GM18517 (cell line): ENCODE measurements at regions not wholly inside any gene's neighbourhood (a gene's known extent, or its start where the extent isn't known, plus 50 kb on each side); places are given as distances from the start of the nearest gene placed in this dataset.

Experiments used
- ATAC-seq: cut with Tn5 transposase; IDR thresholded peaks from one replicate; pipeline ENCODE4 v1.9.1; 2021; ENCODE audit warnings: mild to moderate bottlenecking, moderate library complexity; ENCODE audit not compliant: unreplicated experiment

DNA sequence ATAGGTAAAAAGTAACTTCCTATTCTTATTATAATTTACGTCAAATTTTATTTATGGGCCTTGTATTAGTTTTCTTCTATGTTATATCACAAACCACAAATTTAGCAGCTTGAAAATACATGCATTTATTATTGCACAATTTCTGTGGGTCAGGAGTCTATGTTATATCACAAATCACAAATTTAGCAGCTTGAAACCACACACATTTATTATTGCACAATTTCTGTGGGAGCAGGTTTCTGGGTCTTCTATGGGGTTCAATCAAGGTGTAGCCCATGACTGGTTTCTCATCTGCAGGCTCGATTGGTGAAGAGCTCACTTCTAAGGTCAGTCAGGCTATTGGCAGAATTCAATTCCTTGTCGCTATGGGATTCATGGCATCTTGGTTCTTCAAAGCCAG, 332.7 kb upstream of the HAND2 start:
- ATAC-seq, result no peak

DNA sequence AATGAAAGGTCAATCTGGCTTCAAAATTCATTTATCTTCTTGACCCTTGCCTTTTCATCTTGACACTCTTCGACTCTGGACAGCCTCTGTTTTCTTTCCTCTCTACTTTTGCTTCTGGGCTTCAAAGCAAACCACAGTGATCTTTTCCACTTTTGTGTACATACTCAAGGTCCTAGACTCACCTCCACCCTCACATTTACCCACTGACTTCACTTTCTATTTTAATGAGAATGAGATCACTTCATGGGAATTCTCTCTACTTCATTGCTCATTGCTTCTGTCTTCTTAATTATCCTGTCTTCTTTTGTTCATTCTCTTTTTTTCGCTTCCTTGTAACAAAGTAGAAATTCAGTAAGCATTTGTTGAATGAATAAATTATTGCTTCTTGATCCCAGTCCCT, 330.1 kb upstream of the HAND2 start:
- ATAC-seq, result no peak

DNA sequence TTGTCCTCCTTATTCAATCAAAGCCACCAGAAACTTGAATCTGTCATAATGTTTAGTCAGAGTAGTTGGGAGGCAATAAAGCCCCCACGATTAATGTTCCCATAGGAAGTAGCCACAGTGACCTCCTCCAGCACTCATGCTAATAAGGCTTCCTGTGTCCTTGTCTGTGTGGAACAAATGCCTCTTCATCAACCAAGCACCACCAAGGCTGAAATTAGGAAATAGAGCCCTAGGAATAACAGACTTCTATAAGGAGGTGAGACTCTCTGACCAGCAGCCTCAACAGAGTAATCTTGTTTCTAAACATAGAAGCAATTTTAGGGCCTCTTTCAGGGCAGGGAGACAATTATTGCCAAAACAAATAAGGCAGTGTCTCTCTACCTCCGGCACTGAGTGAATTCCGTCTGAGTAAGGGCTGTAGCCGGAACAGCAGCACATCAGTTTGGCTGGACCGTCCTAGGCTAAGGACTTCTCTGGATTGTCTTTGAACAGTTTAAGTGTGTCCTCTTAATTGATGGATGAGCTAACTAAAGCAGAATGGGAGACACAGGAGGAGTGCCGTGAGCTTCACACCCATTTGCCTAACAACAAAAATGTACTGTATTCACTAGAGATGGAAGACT, 329.2 kb upstream of the HAND2 start:
- ATAC-seq, result no peak

DNA sequence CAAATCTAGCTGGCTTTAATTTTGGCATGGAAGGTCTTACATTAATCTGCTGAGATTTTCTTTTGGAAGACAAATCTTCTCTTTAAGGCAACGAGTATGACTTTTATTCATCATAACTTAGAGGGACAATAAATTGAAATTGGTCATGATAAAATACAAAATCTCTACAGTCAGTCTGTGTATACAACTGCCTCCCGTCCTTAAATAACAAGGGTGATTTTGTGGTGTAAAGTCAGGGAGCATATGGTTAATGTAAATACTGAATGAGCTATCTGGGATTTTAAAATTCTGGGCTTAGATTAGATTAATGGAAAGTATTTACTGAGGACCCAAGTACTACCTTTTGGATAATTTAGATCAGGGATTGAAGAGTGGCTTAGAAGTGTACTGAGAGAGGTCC, 328.4 kb upstream of the HAND2 start:
- no peak for ATAC-seq

DNA sequence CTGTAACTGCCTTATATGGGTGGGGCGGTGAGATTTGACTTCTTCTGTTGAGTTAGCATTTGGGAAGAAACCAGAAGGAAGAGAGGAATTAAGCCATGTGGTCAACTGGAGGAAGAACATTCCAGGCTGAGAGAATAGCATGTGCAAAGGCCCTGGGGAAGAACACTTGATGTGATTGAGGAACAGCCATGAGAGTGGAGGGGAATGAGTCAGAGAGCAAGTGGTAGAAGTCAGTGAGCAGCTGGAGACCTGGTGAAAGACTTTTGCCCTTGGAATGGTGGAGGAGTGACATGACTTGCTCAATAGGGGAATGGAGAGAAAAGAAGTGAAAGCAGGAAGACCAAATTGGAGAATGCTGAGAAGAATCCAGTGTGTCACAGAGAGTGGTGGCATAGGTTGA, 327.8 kb upstream of the HAND2 start:
- ATAC-seq, result no peak

DNA sequence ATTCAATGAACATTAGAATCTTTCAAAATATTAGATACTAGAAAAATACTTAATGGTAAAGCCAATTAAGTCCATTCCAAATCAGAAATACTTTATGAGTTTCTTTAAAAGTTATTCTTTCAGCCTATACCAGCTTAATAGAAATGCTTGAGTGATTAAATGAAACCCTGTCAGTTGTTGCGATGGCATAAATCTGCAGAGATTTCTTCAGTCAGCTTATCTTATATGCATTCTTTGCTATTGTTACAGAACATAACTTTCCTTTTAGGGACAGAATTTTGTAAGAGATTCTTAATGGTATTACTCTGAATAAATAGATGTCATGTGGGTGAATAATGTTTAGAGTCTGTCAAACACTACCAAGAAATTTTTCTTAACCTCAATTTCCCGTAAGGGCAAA, 325.0 kb upstream of the HAND2 start:
- no peak for ATAC-seq

DNA sequence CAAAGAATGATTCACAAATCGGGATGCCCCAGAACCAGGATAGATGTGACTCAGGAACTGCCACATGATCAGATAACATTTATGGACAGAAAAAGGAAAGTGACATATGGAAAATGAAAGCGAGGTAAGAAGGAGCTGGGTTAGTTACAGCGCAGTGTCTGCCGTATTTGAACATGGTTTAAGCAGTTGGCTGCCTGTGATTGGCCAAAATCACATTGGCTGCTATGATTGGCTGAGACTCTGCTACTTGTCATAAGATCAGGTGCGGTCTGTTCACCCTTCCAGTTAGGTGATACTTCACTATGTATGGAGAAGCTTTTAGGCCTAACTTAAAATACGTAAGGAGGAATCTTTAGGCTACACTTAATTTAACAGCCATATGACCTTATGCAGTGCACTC, 322.7 kb upstream of the HAND2 start:
- no peak for ATAC-seq

DNA sequence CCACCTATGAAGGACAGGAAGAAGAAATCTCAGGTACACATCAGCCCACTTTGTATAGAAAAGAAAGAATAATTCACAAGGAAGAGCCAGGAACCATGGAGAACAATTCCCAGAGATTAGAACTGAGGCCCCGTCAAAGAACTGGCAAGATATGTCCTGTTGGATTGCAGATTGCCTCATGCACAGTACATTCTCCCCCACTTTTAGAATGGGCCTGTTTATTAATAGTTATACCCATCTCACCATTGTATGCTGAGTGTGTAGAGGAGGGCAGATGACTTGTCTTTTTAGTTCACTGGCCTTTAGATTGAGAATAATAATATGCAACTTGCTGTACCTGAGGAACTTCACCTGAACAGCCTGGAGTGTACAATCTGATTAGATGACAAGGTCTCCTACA, 315.6 kb upstream of the HAND2 start:
- ATAC-seq, result no peak

DNA sequence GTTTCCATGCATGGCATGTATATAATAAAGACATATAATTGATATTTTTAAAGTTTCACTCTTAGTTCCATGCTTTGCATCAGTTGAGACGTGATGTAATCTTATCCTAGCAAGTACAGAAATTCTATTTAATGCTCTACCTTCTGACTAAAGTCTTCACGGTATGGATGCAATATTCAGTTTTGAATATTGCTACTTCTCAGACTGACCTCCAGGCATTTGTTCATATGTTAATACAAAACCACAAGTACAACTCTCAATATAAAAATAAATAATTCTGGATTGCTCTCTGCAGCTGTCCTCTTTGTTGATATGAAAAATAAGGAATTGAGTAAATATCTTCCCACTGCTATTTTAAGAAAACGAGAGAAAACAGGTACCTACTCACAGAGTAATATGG, 309.8 kb upstream of the HAND2 start:
- no peak for ATAC-seq

DNA sequence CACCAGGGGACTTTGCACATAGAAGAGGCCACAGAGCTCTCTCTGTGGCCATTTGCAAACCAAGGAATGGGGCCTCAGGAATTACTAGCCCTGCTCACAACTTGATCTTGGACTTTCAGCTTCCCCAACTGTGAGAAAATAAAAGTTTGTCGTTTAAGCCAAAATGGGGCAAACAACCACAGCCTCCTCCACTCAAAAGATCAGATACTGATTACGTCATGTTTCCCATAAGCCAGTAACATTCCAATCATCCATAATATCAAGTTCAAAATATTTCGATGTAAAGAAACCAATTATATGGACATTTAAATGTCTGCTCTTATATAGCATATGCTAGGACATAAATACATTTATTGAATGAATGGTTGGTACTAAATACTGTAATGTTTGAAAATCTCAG, 307.5 kb upstream of the HAND2 start:
- no peak for ATAC-seq

DNA sequence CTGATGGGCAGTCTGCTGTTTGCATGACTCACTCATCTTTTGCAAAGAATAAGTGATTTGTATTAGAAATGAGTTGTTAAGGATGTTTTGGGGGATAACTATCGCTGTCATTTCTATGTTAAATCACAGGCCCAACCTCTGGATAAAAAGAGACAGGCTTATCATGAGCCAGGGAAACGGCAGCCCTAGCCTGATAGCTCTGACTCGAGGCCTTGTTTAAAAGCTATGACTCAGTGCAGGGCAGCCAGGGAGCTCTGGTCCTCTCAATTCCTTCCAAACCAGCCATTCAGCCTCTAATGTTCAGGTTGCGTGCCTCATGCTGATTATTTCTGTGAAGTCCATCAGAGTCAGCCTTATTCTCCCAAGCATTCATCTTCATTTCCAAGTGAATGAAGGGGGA, 305.9 kb upstream of the HAND2 start:
- ATAC-seq, result no peak

DNA sequence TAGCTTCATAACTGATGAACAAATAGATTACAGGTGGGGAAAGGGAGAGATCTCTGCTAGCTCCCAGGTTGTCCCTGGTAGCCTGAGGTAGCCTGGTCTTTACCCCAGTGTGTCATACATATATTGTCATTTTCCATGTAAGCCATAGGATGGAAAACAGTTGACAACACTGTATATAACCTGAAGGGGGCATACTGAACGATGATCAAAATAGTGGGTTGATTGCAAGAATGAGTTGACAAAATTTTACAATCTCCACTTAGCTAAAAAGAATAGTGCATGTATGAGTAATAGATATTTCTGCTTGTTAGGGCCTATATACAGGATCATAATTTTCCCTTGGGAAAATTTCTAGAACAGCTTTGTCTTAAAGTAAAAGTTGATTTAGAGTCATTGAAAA, 304.1 kb upstream of the HAND2 start:
- no peak for ATAC-seq

DNA sequence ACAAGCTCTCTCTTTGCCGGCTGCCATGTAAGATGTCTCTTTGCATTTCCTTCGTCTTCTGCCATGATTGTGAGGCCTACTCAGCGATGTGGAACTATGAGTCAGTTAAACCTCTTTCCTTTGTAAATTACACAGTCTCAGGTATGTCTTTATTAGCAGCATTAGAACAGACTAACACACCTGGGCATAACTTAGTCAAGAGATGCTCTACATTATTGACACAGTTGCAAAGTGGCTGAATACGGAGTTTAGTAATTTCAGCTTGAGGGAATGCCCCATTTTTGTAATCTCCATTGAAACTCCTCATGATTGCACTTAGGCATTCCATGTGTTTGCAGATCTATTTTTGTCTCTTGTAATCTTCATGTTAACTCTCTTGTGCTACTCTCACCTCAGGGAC, 299.5 kb upstream of the HAND2 start:
- ATAC-seq, result no peak

DNA sequence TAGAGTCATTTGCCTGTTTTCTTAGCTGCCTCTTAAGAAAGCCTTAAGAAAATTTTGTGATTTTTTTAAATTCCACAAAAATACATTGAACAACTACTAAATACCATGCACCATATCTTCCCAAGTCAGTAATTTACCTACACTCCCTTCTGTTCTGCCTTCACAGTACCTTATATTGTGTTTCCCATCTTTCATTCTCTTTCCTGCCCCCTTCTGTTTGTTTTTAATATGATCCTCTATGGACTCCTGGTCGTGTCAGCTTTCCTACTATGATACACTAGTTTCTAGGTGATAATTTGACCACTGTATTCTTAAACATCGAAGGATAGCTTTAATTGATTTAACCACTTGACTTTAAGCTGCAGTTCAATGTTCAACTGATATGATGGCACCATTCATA, 297.7 kb upstream of the HAND2 start:
- no peak for ATAC-seq

DNA sequence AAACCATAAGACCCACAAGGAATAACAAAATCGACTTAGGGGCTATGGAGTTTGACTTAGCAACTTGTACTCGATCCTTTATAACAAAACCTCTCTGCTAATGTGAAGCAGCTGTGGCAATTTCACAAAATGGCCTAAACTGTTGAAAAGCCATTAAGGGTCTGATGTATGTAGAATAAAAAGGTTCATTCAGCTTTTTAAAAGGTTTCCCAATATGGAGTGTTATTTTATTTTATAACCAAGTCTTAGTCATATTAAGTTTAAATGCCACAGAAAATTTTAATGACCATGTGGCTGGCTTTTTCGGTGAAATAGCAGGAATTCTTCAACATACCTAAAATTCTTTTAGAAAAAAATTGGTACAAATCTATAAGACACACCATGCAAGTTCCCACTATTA, 291.8 kb upstream of the HAND2 start:
- ATAC-seq, result no peak

DNA sequence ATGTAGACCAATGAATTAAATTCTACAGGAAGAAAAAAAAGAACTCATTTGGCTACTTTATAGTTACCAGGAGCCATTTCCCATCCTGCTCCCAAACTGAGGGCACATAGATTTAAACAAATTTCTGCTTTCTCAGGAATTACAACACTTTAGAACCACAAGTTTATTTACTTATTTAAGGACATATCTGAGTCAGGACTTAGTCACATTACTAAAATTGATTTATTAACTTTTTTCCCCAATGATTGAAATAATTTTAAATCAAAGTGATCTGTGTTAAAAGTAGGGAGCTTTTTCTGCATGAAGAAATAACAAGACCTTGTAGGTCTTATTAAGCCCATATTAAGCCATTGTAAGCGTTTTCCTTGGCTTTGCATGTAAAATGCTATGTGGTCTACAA, 291.0 kb upstream of the HAND2 start:
- no peak for ATAC-seq

DNA sequence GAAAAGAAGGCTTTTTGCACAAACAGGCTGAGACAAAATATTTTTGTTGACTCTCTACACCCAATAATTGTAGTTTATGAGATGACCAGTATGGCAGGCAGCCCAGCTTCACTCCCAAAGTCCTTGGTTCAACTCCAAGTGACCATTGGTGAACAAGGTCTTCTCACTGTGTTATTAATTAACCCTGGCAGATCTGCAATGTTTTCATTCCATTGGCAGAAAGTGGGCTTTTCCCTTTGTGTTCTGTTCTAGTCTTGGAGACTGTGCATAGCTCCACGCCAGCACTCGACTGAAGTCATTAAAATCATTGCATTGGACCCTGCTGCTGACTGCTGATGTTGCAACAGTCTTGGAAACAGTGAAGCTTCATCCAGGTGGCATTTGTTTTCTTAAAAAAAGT, 277.3 kb upstream of the HAND2 start:
- no peak for ATAC-seq

DNA sequence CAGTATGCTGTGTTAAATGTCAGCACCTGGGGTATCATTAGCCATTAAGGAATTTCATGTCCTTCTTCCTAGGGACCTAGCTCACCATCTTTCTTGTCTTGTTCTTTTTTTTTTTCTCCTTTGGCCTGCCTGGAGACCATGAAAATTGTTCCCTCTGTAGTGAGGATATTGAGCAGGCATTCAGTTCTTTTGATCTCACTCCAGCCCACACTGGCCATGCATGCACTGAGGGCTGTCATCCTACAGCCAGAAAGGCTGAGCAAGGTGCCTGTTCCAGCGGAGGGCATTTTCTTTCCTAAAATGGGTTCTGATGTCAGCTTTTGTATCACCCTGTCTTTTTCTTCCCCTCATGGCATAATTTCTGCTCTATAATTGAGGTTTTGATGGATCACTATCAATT, 275.9 kb upstream of the HAND2 start:
- no peak for ATAC-seq

DNA sequence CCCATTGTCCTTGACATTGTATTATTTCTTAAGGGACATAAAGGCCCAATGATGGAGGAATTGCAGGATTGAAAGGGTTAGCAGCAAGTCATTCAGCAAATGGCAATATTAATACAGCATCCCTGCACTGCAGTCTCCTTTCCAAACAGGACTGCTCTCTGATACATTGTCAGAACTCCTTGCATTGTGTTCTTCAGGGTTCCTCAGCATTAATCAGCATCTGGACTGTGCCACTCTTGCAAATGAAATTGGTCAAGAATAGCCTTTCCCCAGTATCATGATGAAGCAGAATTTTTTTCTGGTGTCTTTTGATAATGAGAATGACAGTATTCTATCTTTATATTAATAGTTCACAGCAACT, 272.6 kb upstream of the HAND2 start:
- no peak for ATAC-seq

DNA sequence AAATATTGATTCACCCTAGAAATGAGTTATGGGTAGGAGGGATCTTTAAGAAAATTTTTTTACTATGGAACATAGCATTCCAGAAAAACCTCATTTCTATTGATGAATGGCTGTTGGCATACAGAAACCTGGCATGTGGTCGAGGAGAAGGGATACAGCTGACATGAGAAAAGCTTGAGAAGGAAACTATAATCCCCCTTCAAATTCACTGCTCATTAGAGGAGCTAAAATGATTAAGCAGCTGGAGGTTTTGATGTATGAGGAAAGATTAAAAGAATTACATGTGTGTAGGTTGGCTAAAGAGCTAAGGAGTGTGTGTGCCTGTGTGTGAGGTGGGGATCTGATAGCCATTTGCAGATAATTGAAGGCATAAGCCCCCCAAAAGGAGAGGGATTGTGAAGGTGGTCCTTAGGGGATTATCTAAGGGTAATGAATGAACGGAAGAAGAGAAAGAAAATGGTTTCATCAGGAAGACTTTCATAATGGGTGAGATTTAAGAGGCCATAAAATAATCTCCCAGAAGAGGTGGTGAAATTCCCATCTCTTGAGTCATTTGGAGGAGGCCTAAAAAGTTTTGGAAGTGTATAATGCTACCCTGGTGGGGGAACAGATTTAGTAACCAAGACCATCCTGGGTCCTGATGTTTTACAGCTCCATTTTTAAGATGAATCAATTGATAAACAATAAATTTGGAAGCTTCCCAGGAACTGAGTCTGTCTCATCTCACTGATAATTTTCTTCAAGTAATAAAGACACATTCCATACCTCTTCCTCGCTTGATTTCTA, 272.0 kb upstream of the HAND2 start:
- ATAC-seq, result no peak

DNA sequence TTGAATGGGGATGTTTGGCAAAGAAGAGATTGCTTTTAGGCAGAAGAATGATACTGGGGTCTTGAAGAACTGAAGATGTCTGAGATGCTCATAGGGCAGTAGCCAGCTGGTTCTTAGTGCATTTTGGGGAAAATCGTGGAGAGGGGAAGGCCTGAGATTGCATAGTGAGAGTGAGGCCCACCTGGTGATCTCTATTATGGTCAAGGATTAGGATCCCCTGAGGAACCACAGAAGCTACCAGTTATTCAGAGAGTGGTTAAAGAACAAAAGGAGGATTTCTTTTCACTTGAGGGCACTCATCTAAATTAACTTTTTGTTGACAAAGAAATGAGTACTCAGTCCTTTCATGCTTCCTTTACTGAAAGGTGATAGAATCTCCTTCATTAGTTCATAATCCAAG, 271.3 kb upstream of the HAND2 start:
- no peak for ATAC-seq

DNA sequence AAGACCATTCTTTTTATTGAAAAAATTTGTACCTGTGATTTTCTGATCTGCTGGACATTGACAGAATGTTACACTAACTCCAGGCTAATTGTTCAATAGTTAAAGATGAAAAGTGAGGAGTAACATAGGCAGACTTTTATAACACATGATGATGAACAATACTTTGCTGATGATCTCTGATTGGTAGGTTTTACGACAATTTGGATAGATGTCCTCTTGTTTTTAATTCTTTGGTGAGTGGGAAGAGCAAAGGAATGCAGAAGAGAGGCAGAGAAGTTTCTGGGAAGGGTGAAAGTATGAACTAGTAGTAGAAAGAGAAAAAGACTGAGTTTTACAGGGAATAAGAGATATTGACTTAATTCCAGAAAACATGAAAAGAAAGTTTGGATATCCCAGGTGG, 267.3 kb upstream of the HAND2 start:
- ATAC-seq, result no peak

DNA sequence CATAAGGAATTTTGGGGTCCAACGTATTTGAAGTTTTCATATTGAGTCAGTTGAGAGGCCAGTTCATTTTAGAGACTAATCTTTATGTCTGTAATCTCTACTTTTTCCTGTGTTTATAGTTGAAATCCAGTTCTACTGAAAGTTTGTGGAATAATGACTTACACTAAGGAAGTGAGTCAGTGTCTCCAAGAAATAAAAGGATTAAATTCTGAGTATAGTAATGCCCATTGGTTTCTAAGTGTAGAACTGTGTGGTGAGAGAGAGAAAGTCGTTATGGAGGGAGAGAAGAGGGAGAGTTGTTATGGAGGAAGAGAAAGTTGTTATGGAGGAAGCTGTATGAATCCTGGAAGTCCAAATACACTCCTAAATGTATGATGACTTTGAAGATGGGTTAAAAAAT, 264.6 kb upstream of the HAND2 start:
- no peak for ATAC-seq
